Neural progenitor cell (in vitro differentiated cells): ENCODE measurements at regions not wholly inside any gene's neighbourhood (a gene's known extent, or its start where the extent isn't known, plus 50 kb on each side); places are given as distances from the start of the nearest gene placed in this dataset.

Source experiments
- CTCF ChIP-seq: fragments of 200-600 bp; sonication (generic); IDR thresholded peaks from 2 replicates; pipeline ENCODE4 v1.5.1; 2017; ENCODE audit warnings: antibody characterized with exemption, mild to moderate bottlenecking
- EZH2 ChIP-seq: fragments of 200-600 bp; sonication (generic); IDR thresholded peaks from 2 replicates; pipeline ENCODE4 v1.6.1; 2017; ENCODE audit warnings: antibody characterized with exemption, mild to moderate bottlenecking, moderate library complexity

GRCh38 chr2:107174171-107174570 lies 288.2 kb upstream of the ST6GAL2 start:
- TF ChIP-seq EZH2 = no peak
- TF ChIP-seq CTCF = no peak
